ENCODE measurements at regions not wholly inside any gene's neighbourhood (a gene's known extent, or its start where the extent isn't known, plus 50 kb on each side); places are given as distances from the start of the nearest gene placed in this dataset.

DNA sequence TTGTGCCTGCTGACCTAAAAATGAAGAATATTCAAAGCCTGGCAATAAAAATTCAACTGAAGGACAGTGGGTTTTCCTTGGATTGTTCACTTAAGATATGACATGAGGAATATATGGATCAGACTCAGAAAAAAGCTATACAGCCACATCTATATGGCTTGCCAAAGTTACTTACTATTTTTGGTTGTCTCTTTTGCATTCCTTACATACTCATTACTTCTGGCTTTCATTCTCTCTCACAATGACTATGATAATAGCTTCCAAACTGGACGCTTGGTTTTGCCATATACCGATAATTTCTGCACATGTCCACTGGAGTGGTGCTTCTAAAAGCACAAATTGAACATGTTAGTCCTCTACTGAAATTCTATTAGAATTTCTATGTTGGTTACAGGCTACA, 664.9 kb downstream of the CDH8 start:
- no peaks in the 10 kb centered on the region for H3K36me3 ChIP-seq (ENCODE audit: low read depth, missing control alignments)
- H3K4me3 ChIP-seq, result no peak overlapping the region
- TF ChIP-seq, protein P1, sequence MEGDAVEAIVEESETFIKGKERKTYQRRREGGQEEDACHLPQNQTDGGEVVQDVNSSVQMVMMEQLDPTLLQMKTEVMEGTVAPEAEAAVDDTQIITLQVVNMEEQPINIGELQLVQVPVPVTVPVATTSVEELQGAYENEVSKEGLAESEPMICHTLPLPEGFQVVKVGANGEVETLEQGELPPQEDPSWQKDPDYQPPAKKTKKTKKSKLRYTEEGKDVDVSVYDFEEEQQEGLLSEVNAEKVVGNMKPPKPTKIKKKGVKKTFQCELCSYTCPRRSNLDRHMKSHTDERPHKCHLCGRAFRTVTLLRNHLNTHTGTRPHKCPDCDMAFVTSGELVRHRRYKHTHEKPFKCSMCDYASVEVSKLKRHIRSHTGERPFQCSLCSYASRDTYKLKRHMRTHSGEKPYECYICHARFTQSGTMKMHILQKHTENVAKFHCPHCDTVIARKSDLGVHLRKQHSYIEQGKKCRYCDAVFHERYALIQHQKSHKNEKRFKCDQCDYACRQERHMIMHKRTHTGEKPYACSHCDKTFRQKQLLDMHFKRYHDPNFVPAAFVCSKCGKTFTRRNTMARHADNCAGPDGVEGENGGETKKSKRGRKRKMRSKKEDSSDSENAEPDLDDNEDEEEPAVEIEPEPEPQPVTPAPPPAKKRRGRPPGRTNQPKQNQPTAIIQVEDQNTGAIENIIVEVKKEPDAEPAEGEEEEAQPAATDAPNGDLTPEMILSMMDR (IDR thresholded peaks at IDR 0.05), result no peak
- TF ChIP-seq POLR2A (IDR thresholded peaks at IDR 0.05), result no peak
- 70 to 76% methylated on average over 2 of the region's 2 CpGs for WGBS, 2 donors
- H3K9me3 ChIP-seq, result no peaks in the 10 kb centered on the region
- intact Hi-C loops (cut with DNase I; ENCODE audit: low total_unique reads), result no loop called here
- no peak for DNase-seq
- H3K4me1 ChIP-seq, result no peaks in the 10 kb centered on the region
- no peaks in the 10 kb centered on the region for H3K27me3 ChIP-seq
- H3K27ac ChIP-seq, result no peak overlapping the region

DNA sequence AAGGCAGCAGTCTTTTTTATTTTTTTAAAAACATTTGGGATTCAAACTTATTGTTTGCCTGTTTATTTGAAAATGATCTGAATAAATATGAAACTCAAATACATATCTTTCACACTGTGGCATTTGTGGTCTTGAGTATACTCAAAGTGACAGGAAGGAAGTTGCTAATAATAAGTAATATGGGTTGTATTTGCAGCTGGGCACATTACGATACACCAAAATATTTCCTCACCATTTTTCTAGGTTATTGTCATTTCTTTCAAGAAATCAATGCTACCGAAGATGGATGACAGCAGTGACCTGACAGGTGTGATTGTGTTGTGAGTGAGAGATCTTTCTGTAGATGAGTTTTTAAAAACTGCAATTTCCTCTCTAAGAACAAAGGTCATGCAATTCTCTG, 665.7 kb downstream of the CDH8 start:
- no peak for TF ChIP-seq POLR2A (IDR thresholded peaks at IDR 0.05)
- TF ChIP-seq, protein P1 (IDR thresholded peaks at IDR 0.05), result no peak
- no peak overlapping the region for H3K4me3 ChIP-seq
- no peaks in the 10 kb centered on the region for H3K9me3 ChIP-seq
- intact Hi-C loops (cut with DNase I; ENCODE audit: low total_unique reads), result no loop called here
- H3K27me3 ChIP-seq, result no peaks in the 10 kb centered on the region
- no peak overlapping the region for H3K27ac ChIP-seq
- no peaks in the 10 kb centered on the region for H3K4me1 ChIP-seq
- no peaks in the 10 kb centered on the region for H3K36me3 ChIP-seq (ENCODE audit: low read depth, missing control alignments)
- no peak for DNase-seq
- WGBS, 2 donors, result 84 to 87% methylated on average over 2 of the region's 2 CpGs

DNA sequence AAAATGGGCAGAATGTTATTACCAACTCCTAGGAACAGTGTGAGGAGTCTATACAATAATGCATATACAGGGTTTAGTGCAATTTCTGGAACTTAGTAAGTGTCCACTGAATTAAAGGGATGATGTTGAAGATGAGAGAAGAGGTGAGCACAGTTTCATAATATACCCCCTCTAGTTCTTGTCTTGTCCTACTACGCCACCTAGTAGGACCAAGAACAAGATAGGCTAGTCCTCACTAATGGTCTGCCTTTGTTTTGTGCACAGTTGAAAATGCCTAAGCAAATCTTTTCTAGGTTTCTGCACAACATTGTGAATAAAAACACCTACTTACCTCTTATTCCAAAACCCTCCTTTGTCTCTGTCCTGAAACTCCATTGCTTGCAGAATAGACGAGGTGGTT, 670.2 kb downstream of the CDH8 start:
- Histone ChIP-seq H3K27me3 (no peaks in the 10 kb centered on the region), H3K9me3 (no peaks in the 10 kb centered on the region), H3K27ac (no peak overlapping the region), H3K36me3 (ENCODE audit: low read depth, missing control alignments) (no peaks in the 10 kb centered on the region), H3K4me1 (no peaks in the 10 kb centered on the region), H3K4me3 (no peak overlapping the region)
- 72 to 82% methylated on average over 2 of the region's 2 CpGs for WGBS, 2 donors
- intact Hi-C loops (cut with DNase I; ENCODE audit: low total_unique reads), result no loop called here
- no peak for DNase-seq
- TF ChIP-seq, protein P1 (IDR thresholded peaks at IDR 0.05), result no peak
- no peak for TF ChIP-seq POLR2A (IDR thresholded peaks at IDR 0.05)

DNA sequence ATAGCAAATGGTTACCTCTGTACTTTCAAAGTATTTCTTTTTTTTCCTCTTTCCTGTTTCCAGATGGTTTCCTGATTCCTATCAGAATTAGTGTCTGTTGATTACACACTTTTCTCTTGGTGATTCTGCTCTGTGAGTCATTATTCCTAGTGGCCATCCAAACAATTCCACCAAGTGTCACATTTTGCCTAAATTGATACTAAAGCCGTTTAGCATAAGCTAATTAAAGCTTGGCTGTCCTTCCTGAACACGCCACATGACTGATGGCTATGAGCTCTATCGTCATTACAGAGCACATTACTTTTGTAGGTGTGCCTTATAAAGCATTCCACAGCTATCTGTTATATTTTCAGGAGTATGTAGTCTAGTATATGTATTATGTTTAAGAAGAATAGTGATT, 671.2 kb downstream of the CDH8 start:
- H3K9me3 ChIP-seq, result no peaks in the 10 kb centered on the region
- no peaks in the 10 kb centered on the region for H3K27me3 ChIP-seq
- H3K4me3 ChIP-seq, result no peak overlapping the region
- H3K36me3 ChIP-seq (ENCODE audit: low read depth, missing control alignments), result no peaks in the 10 kb centered on the region
- H3K4me1 ChIP-seq, result no peaks in the 10 kb centered on the region
- no peak for DNase-seq
- 63 to 65% methylated on average over 3 of the region's 3 CpGs for WGBS, 2 donors
- H3K27ac ChIP-seq, result no peak overlapping the region
- no peak for TF ChIP-seq POLR2A (IDR thresholded peaks at IDR 0.05)
- TF ChIP-seq, protein P1 (IDR thresholded peaks at IDR 0.05), result no peak
- intact Hi-C loops (cut with DNase I; ENCODE audit: low total_unique reads), result no loop called here

DNA sequence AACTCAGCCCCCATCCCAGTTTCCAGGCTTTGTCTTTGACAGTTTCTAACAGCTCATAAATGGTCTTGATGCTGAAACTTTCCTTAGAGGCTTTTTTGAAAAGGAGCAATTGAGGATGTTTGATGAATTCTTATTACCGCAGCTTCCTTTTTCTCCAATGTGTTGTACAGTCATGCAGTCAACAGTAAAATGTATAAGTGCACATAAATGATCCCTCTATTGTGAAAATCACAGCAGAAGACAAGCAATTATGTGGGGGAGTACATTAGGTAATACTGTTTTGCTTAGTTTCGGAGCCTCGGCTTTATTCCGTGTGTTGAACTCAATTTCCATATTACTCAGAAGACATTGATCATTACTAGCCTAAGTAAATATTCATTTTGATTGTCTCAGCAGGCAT, 673.7 kb downstream of the CDH8 start:
- no peaks in the 10 kb centered on the region for H3K9me3 ChIP-seq
- no peaks in the 10 kb centered on the region for H3K4me1 ChIP-seq
- H3K36me3 ChIP-seq (ENCODE audit: low read depth, missing control alignments), result no peaks in the 10 kb centered on the region
- 96% methylated on average over 4 of the region's 4 CpGs for WGBS, 2 donors
- no peak overlapping the region for H3K27ac ChIP-seq
- TF ChIP-seq POLR2A (IDR thresholded peaks at IDR 0.05), result no peak
- no peaks in the 10 kb centered on the region for H3K27me3 ChIP-seq
- no peak overlapping the region for H3K4me3 ChIP-seq
- intact Hi-C loops (cut with DNase I; ENCODE audit: low total_unique reads), result no loop called here
- no peak for DNase-seq

Measured in testis (tissue), 2 donors.